GM18511 (cell line): ENCODE measurements at regions not wholly inside any gene's neighbourhood (a gene's known extent, or its start where the extent isn't known, plus 50 kb on each side); places are given as distances from the start of the nearest gene placed in this dataset.

ENCODE experiments used
- ATAC-seq: cut with Tn5 transposase; IDR thresholded peaks from one replicate; pipeline ENCODE4 v1.9.1; 2021; ENCODE audit warnings: mild to moderate bottlenecking, moderate library complexity; ENCODE audit not compliant: unreplicated experiment

GRCh38 chr12:127550271-127550670, 716.7 kb upstream of the TMEM132C start:
- ATAC-seq = no peak

DNA sequence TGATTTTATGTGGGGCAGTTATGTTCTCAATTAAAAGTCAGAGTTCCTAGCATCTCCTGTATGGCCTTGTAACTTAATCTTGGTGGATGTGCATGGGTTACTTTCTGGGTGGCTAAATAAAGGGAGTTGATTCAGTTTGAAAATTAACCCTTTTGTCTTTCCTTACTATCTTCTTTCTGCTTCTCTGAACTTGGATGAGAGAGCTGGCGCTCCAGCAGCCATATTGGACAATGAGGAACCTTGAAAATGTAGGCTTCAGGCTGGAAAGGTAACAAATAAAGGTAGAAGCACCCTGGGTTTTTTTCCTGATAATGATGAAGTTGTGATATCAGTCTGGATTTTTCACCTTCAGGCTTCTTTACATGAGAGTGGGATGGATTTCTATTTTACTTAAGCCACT, 714.1 kb upstream of the TMEM132C start:
- no peak for ATAC-seq

GRCh38 chr12:127555071-127555470, 711.9 kb upstream of the TMEM132C start:
- no peak for ATAC-seq

- no peak for ATAC-seq
These were observed 710.6 kb upstream of the TMEM132C start for GRCh38 chr12:127556231-127556886.

DNA sequence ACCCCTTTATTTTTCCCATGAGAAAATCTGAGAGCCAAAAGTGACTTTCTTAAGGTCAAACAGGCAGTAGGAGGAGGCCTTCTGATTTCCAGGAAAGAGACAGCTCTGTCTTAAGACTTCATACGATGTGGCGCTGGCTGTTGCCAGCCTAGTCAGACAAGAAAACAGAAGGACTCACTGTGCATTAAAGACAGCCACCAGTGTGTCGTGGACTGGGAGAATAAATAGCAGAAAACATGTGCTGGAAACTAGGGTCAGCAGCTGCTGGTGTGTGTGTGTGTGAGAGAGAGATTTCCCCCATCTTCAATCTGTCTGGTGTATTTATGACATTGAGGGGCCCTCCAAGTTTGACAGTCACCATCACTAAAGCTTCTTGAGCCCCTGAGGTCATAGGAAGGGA, 708.6 kb upstream of the TMEM132C start:
- ATAC-seq = no peak

DNA sequence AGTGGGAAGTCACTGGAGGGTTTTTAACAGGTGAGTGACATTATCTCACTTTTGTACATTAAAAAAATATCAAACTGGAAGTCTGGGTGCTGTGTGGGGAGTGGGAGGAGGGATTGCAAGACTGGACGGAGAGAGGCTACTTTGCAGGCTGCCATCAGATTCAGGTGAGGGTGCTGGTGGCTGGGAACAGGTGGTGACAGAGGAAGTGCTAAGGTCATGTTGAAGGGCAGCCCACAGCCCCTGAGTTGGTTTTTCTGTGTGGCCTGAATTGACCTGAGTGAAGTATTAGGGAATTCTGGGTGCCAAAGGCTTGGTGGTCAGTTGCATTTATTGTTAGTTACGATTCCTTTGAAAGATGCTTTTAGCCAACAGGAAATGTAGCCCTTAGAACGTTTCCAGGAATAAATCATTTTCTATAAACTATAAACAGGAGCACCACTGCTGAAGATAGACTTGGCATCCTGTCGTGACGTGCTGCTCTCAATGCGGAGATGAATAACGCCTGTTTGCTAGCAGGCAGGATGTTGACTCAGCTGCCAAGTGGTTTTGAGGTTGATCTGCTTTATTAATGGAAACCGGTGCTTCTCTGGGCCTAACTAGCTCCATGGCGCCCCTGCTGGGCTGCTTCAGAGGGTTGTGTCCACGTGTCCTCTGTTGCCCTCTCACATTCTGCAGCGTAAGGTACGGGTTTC, 707.5 kb upstream of the TMEM132C start:
- ATAC-seq = no peak

- ATAC-seq = no peak
These were observed 706.9 kb upstream of the TMEM132C start for GRCh38 chr12:127560041-127560478.

- ATAC-seq = no peak
These were observed 704.2 kb upstream of the TMEM132C start for GRCh38 chr12:127562816-127563215.

GRCh38 chr12:127565241-127565640, 701.7 kb upstream of the TMEM132C start:
- ATAC-seq = no peak

DNA sequence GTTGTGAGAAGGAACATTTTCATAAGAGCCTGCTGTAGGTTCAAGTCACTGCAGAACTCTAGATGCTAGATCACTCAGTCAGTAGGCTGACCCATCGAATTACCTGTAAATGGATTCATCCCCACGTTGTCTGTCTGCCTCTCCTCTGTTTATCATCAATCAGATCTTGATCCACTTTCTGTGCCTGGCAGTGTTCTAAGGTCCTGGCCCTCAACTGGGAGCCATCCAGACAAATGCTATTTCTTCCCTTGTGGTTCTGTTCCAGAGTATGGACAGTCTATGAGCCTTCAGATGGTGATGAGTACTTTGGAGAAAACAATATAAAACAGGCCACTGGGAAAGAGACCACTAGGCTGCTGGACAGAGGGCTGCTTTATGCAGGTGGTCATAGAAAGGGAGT, 699.4 kb upstream of the TMEM132C start:
- ATAC-seq = no peak

- no peak for ATAC-seq
These were observed 696.6 kb upstream of the TMEM132C start for GRCh38 chr12:127570387-127570786.

GRCh38 chr12:127570793-127571360, 696.1 kb upstream of the TMEM132C start:
- no peak for ATAC-seq

GRCh38 chr12:127571578-127571977, 695.4 kb upstream of the TMEM132C start:
- no peak for ATAC-seq

DNA sequence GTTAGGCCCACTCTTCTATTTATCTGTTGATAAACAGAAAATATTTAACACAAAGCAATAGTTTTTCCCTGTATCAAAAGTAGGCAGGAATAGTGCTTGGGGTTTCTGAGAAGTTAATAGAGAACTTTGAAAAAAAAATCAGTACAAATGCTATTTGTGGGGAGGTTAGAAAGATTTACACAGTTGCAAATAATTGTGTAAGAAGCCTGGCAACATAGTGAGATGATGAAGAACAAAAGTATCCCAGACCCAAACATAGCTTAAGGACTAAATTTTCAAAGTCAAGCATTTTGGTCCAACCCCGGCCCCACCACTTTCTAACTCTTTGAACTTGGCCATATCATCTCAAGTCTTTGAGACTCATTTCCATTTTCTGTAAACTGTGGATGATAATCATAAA, 687.5 kb upstream of the TMEM132C start:
- ATAC-seq = no peak

DNA sequence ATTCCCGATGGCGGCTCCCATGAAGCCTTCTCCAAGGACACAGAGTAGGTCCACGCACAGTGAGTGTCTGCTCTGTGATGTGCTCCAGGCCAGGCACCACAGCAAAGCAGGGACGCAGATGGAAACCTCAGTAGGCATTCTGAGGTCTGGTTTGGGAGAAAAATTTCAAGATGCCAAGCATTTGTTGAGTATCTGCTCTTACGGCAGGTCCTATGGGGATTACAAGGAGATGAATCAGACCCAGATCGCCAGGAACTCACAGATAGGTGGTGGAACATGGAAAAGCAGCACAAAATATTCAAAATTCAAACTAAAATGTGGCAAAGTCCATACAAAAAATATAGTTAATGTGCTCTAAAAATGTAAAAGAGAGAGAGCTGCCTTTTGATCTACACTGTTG, 684.9 kb upstream of the TMEM132C start:
- ATAC-seq = no peak

DNA sequence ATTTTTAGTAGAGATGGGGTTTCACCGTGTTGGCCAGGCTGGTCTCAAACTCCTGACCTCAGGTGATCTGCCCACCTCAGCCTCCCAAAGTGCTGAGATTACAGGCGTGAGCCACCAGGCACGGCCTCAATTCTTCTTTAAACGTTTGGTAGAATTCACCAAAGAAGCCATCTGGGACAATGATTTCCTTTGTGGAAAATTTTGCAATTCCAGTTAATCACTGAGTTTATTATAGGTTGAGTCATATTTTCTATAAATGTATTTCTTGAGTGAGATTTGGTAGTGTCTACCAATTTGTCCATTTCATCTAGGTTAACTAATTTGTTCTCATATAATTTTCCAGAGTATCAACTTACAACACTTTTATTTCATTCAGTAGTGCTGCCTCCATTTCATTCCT, 683.9 kb upstream of the TMEM132C start:
- ATAC-seq = no peak

GRCh38 chr12:127588249-127588648, 678.7 kb upstream of the TMEM132C start:
- ATAC-seq = no peak

DNA sequence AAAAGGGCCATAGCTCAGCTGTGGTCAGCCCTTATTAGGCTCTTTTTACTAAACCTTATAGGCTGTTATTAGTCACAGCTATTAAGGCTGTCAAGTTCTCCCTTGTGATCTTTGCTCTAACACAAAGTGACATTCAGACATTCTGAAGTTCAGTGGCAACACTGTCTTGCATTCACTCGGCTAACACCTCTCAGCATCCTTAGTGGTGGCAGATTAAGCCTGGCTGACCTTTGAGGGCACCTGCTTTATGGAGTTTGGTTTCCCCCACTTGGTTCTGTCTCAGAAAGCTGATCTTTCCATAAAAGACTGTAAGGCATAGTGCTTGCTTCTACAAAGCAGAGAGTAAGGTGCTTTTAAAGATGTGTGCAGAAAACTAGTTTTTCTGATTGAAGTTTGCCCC, 677.4 kb upstream of the TMEM132C start:
- no peak for ATAC-seq

GRCh38 chr12:127590868-127591267, 676.1 kb upstream of the TMEM132C start:
- ATAC-seq = no peak

- ATAC-seq = no peak
These were observed 674.7 kb upstream of the TMEM132C start for GRCh38 chr12:127592245-127592644.

DNA sequence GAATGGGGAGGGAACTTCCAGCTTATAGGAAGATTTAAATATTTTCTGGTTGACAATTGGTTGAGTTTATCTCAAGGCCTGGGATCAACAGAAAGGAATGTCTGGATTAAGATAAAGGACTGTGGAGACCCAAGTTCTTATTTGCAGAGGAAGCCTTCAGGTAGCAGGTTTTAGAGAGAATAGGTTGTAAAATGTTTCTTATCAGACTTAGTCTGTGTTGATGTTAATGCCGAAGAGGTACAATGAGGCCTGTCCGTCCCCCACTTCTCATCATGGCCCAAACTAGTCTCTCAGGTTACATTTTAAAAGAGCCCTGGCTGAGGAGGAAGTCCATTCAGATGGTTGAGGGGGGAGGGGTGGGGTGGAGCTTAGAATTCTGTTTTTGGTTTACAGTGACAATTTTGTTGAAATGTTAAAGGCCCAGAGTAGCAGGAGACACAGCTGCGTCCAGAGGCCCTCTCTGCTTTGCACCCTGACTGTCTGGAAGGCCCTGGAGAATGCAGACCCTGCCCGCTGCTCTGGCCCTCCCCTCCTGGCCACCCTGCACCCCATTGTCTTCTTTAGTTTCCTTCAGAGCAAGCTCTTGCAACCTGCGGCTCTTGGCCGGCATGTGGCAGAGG, 672.5 kb upstream of the TMEM132C start:
- no peak for ATAC-seq

DNA sequence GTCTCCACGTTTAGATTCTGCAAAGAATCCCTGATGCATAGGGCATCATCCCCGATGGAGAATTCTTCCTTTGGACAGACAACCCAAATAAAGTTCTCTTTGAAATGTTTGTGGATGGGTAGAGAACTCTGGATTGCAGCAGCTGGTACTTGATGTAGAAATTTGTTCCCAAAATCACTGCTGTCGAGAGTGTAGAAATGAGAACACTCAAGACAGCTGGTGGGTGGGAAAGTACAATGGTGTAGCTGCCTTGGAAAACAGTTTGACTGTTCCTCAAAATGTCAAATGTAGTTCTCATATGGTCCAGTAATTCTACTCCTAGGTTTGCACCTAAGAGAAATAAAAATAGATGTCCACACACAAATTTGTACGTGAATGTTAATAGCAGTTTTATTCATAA, 671.5 kb upstream of the TMEM132C start:
- ATAC-seq = no peak
